Activated CD4-positive, CD25-positive, alpha-beta regulatory T cell treated with anti-CD3 and anti-CD28 coated beads, Interleukin-2, amount 50 U/mL, for 16 hours (primary cell): ENCODE measurements at regions not wholly inside any gene's neighbourhood (a gene's known extent, or its start where the extent isn't known, plus 50 kb on each side); places are given as distances from the start of the nearest gene placed in this dataset.
"Not testable (repeated sequence)": the region's sequence is repeated elsewhere in the genome, so short reads cannot be mapped to it uniquely, and the experiment has no call there.

Source experiments
- DNase-seq: peaks from one replicate; pipeline ENCODE4 v3.0.0-alpha.2; 2020; ENCODE audit warnings: low read depth, low spot score

DNA sequence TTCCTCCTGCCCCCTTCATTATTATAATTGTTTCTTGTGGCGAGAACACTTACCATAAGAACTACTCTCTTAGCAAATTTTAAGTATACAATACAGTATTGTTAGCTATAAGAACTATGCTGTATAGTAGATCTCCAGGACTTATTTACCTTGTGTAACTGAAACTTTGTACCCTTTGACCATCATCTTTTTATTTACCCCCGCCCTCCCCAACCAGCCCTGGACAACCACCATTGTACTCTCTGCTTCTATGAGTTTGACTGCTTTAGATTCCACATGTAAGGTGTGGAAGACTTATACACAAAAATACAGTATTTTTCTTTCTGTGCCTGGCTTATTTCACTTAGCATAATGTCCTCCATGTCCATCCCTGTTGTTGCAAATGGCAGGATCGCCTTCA is 161.1 kb downstream of the PHF8 start:
- no peak for DNase-seq

DNA sequence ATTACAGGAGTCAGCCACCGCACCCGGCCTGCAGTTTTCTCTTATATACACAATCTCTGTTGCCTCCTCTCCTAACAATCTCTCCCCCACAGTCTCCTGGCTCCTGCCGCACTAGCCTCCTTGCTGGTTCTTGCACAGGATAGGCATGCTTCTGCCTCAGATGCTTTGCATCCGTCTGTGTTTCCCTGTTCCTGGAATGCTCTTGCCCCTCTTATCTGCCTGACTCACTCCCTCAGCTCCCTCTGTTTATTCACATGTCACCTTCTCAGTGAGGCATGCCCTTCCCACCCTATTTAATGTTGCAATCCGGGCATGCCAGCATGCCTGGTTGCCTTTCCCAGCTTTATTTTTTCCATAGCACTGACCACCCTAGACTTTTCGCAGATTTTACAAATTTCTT is 161.9 kb downstream of the PHF8 start:
- no peak for DNase-seq

DNA sequence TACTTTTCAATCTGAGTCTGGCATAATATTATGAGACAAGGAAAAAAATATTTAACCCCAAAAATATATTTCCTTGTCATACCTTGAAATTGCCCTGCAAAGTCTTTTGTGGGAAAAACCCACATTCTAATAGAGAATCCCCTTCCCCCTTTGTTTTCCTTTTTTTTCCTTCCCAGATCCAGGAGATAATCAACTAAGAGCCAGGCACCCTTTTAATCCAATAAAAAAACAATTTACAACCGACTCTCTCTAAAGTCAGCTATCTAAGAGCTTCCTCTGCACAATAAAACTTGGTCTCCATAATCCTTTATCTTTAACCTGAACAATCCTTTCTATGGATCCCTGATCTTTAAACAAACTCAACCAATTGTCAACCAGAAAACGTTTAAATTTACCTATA is 163.5 kb downstream of the PHF8 start:
- DNase-seq, result not testable (repeated sequence)

DNA sequence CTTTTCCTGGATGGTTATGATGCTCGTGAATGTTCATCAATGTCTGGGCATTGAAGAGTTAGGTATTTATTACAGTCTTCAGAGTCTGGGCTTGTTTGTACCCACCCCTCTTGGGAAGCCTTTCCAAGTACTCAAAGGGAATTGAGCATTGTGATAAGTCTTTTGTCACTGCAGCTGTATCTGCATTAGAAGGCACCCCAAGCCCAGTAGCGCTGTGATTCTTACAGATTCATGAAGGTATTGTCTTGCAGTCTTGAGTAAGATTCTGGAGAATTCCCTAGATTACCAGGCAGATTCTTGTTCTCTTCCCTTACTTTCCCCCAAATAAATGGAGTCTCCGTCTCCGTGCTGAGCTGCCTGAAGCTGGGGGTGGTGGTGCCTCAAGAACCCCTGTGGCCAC is 173.4 kb upstream of the HUWE1 start:
- DNase-seq, result no peak

DNA sequence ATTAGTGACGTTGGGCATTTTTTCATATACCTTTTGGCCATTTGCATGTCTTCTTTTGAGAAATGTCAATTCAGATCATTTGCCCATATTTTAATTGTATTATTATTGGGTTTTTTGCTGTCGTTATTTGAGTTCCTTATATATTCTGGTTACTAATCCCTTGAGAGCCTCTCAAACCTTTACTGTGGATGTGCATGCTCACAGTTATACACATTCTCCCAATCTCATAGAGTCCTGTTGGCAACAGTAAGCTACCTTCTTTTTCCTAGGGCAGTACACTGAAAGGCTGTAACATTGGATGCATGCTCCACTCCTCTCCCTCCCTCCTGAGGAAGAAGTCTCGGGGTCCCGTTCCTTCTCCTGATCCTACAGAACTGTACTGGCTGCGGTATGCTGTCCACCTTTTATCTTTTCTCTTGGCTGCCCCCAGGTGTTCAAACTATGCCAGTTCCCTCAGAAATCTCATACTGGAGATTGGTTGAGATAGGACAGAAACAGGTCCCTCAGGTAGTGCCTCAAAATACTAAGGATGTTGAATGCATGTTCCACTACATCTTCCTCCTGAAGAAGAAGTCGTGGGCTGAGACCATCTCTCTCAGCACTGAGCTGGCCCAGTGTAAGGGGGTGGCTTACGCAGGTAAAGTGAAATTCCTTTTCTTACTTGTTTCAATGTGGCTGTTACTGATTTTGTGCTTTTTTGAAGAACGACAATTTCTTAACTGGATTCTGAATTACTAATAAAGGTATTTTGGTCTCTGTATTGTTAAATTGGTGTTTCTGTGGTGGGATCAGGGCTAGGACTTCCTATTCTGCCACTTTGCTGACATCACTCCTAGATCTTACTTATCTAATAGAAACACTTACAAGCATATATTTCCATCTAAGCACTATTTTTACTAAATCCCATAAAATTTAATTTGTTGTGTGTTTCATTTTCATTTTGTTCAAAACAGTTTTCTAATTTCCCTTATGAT is 145.4 kb upstream of the HUWE1 start:
- peak; percentile 1 for DNase-seq

DNA sequence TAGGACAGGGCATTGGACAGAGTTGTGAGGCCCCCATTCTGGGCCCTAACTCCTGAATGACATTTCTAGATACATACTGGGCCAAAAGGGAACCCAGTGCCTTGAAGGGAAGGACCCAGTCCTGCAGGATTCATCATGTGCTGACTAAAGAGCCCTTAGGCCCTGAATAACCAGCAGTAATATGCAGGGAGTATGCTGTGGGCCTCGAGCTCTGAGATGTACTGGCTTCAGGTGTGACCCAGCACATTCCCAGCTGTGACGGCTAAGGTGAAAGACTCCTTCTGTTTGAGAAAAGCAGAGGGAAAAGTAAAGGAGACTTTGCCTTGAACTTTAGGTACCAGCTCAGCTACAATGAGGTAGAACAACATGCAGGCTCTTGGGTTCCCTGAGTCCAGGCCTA is 138.2 kb upstream of the HUWE1 start:
- DNase-seq, result no peak

DNA sequence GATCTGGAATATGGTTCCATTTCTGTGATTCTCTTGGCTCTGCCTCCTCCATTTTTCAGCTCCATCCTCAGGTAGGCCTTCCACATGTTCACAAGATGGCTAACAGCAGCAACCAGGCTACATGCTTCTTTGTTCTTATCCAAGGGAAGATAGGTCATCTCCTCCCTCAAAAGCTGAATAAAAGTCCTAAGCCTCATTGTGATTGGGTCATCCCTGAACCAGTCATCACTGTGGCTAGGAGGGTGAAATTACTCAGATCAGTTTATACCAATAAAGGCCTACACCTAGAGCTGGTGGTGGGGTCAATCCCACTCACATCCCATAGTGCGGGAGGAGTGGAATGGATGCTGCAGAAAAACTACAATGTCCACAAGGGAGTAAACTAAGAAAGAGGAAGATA is 131.6 kb upstream of the HUWE1 start:
- DNase-seq, result not testable (repeated sequence)

DNA sequence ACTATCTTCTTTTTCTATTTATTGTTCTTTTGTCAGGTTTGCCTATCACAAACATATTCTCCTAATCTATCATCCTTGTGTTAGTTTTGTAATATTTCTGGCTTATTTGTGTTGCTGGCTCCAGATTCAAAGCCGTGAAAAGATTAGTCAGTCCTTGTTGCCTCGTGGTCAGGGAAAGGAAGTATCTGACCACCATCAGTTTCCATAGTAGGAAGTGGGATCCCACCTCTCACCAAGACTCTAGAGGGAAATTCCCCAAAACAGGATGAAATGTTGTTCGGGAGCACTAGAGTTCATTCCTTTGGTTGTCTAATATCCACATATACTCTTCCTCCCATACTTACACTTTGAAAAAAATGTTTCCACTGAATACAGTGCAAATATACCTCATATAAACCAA is 131.0 kb upstream of the HUWE1 start:
- no peak for DNase-seq

DNA sequence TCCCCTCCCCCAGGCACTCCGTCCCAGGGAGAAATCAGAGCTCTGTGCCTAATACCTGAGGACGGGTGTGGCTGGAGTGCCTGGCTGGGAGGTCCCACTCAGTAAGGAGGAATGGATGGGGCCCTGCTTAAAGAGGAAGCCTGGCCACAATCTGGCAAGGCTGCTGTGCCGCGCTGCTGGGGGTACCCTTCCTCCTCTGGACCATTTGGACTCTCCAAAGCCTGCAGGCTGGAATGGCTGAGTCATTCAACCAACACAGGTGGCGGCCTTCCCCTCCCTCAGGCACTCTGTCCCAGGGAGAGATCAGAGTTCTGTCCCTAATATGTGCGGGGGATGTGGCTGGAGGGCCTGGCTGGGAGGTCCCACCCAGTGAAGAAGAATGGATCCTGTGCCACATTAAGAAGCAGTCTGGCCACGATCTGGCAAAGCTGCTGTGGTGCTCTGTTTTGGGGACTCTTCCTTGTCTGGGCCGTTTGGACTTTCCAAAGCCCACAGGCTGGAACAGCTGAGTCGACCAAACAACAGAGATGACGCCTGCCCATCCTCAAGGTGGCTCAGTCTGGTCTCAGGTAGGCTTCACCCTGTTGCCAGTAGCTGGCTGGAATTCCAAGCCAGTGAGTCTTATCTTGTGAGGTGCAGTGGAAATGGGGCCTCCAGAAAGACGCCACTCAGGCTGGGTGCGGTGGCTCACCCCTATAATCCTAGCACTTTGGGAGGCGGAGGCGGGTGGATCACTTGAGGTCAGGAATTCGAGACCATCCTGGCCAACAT is 127.3 kb upstream of the HUWE1 start:
- DNase-seq, result no peak

DNA sequence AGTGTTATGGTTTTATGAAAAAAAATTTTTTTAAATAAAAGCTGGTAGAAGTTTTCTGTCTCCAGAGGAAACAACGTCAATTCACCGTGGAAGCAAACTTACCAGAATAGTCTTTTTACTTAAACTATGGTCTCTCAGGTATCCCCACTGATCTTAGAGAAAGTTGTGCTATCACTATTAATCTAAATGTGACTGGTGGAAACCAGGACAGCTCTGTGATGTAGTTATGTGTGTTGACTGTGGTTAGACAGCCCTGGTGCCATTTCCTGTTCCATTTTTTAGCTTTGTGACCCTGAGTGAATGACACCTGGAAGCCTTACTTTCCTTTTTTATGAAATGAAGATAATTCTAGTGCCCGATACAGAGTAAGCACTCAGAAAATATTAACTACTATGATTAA is 111.8 kb upstream of the HUWE1 start:
- no peak for DNase-seq

DNA sequence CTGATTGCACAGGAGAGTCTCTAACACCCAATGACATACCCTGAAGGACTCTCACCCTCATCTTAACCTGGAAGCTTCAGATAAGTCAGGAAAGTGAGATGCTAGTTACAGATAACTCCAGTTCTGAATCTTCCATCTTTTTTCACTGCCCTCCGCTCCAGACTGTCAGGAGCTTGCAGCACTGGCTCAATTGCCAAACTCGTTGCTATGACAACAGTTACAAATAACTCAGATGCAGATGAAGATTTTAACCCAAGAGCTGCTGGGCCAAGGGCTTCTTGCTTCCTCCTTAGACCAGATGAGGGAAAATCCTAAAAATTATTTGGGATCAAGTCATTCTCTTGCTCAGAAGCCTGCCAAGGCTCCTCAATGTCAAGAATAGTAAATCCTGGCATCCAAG is 109.1 kb upstream of the HUWE1 start:
- DNase-seq, result no peak

DNA sequence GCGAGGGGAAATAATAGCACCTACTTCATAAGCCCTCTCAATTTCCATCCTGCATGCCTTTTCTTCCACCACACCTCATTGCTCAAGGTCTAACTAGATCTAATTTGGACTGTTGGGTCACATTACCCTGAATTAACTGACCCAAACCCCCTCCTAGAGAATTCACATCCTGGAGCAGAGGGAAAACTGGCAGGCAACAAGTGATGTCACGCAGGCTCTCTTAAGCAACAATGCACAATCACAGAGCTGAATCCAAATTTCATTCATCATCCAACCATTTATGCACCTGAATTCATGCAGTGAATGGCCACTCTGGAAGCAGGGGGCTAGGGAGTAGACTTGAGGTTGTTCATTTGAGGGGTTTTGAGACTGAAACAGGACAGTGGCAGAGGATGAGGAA is 107.7 kb upstream of the HUWE1 start:
- no peak for DNase-seq

DNA sequence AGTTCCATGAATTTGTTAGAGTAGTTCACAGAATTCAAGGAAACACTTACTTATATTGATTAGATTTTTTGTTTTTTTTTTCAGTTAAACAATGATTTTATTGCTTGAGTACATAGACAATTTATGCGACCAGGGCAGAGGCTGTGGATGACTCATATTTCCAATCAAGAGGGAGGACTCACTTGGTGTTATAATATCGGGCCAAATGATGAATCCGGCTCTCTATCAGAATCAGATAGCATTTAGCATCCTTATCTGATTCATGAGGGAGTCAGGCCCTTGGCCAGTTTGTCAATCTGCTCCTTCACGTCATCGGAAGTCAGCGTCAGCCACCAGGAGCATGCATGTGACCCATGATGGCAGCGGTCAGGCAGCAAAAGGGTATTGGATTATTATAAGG is 82.3 kb upstream of the HUWE1 start:
- no peak for DNase-seq

DNA sequence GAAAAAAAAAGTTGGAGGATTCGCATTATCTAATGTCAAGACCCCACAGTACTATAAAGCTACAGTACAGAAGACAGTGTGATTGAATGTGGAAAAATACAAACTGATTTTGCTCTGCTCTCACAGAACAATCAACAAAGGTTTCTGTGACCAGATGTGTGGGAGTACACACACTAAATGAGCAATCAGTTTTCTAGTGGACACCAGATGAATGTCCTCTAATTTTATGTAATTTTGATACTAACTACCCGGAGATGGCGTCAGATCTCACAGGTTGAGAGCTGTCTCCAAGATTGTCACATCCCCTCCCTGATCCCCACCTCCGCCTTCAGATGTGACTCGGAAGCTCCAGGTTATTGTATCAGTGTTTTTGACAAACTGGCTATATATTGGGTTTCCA is 81.9 kb upstream of the HUWE1 start:
- DNase-seq, result no peak

DNA sequence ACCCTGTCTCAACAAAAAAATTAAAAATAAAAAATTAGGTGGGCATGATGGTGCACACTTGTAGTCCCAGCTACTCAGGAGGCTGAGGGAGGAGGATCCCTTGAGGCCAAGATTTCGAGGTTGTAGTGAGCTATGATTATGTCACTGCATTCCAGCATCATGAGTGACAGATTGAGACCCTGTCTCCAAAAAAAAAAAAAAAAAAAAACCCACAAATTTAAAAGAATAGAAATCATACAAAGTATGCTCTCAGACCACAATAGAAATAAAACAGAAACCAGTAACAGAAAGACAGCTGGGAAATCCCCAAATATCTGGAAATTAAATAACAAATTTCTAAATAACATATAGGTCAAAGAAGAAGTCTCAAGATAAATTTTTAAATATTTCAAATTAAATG is 81.0 kb upstream of the HUWE1 start:
- DNase-seq, result no peak

DNA sequence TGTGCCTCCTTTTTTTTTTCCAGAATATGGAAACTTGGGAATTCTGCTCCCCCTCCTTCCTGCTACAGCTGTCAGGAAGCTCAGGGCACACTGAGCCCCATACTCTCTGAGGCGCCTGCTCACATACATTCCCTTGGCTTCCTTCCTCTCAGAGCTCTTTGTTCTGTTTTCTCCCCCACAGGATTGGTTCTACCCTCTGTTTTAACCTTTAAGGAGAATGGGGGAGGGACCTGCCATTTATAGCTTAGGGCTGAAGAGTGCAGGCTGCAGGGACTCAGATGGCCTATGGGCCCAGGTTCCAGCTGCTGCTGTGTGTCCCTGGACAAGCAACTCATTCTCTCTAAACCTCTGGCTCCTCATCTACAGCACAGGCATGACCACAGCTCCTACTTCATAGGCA is 70.7 kb upstream of the HUWE1 start:
- DNase-seq, result not testable (repeated sequence)

DNA sequence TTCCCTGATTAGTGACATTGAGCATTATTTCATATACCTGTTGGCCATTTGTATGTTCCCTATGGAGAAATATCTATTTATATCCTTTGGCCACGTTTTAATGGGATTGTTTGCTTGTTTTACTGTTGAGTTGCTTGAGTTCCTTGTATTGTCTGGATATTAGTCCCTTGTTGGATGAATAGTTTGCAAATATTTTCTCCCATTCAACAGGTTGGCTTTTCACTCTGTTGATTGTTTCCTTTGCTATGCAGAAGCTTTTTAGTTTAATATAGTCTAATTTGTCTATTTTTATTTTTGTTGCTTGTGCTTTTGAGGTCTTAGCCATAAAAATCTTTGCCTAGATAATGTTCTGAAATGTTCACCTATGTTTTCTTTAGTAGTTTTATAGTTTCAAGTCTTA is 60.2 kb upstream of the HUWE1 start:
- DNase-seq, result no peak

DNA sequence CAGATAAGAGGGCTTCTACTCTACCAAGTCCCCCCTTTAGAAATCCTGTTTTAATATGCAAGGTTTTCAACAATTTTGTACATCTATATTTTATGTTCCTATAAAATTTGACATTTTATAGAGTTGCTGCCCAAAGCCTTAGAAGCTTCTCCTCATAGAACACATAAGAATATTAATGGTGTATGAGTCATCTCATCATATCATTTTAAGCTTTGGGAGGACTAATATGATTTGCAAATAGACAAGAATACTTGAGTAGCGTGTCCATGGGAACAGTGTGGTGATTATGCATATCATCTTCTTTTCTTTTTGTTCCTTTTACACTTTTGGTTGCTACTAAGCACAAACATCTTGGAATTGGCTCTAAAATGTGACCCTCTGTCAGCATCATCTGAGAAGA is 56.7 kb upstream of the HUWE1 start:
- no peak for DNase-seq

DNA sequence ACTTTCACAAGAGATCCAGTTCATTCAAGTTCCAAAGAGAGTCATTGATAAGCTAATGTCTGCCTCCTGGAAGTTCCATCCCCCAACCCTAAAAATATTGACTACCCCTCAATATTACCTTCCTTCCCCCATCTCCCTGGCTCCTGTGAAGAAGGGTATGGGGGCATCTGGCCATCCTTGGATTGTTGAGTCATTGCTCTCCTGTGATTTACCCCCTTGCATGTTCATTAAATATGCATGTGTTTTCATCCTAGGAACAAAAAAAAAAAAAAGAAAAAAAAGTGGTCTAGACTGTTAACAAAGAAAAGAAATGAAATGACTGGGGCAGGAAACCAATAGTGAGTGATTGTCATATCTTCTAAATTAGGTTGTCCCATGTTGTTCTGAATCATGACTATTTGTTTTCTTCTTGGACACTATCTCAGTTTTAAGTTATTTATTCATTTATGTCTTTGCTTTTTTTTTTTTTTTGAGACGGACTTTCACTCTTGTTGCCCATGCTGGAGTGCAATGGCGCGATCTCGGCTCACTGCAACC is 51.9 kb upstream of the HUWE1 start:
- DNase-seq, result no peak
